GM12891 (cell line): ENCODE measurements at regions not wholly inside any gene's neighbourhood (a gene's known extent, or its start where the extent isn't known, plus 50 kb on each side); places are given as distances from the start of the nearest gene placed in this dataset.
"Not testable (repeated sequence)": the region's sequence is repeated elsewhere in the genome, so short reads cannot be mapped to it uniquely, and the experiment has no call there.

Experiments used
- DNase-seq: peaks from one replicate; pipeline ENCODE4 v3.0.0; 2011; ENCODE audit warnings: low spot score; ENCODE audit not compliant: insufficient read length
- FAIRE-seq: peaks from 2 replicates; lab custom pipeline; 2011; peaks lifted over from hg19 to GRCh38; lab: Jason Lieb, UNC
- PAX5 ChIP-seq: IDR thresholded peaks from 2 replicates; pipeline ENCODE4 v1.6.1; 2011; ENCODE audit warnings: low read length, moderate library complexity, mild to moderate bottlenecking; ENCODE audit not compliant: insufficient read depth, severe bottlenecking
- POLR2A ChIP-seq: IDR thresholded peaks from 2 replicates; pipeline ENCODE4 v1.6.1; 2011; ENCODE audit warnings: low read depth, low read length, control low read depth
- POLR2AphosphoS5 ChIP-seq: IDR thresholded peaks from 2 replicates; pipeline ENCODE4 v1.6.1; 2011; ENCODE audit warnings: low read depth, low read length, control low read depth
- POU2F2 ChIP-seq: IDR thresholded peaks from 2 replicates; pipeline ENCODE4 v1.6.1; 2011; ENCODE audit warnings: low read depth, mild to moderate bottlenecking, control low read depth, low read length, moderate library complexity
- SPI1 ChIP-seq: IDR thresholded peaks from 2 replicates; pipeline ENCODE4 v1.6.1; 2011; ENCODE audit warnings: low read depth, low read length, control low read depth
- TAF1 ChIP-seq: IDR thresholded peaks from 2 replicates; pipeline ENCODE4 v1.6.1; 2011; ENCODE audit warnings: low read depth, low read length, control low read depth

GRCh38 chr9:7432989-7433388 lies 366.6 kb downstream of the DMAC1 start:
- TF ChIP-seq TAF1 (no peak), PAX5 (no peak), POLR2AphosphoS5 (no peak), POLR2A (no peak), SPI1 (no peak), POU2F2 (no peak)
- FAIRE-seq, result no peak

GRCh38 chr9:7417397-7417796 lies 382.2 kb downstream of the DMAC1 start:
- not testable (repeated sequence) for DNase-seq, FAIRE-seq

More at GRCh38 chr9:7432989-7433388, 366.6 kb downstream of the DMAC1 start:
- no peak for DNase-seq

- DNase-seq, result no peak
- TF ChIP-seq TAF1 (no peak), POLR2A (no peak), POU2F2 (no peak)
- no peak for FAIRE-seq
Observed at GRCh38 chr9:7415836-7416235, 383.7 kb downstream of the DMAC1 start.

GRCh38 chr9:7408845-7409244 lies 390.7 kb downstream of the DMAC1 start:
- FAIRE-seq (no peak), DNase-seq (no peak)
- no peak for TF ChIP-seq POLR2A
- TF ChIP-seq POU2F2, result no peak
- no peak for TF ChIP-seq PAX5
- TF ChIP-seq SPI1, result no peak
- TF ChIP-seq TAF1, result no peak
- TF ChIP-seq POLR2AphosphoS5, result no peak

- no peak for TF ChIP-seq PAX5
- FAIRE-seq, result no peak
Observed at GRCh38 chr9:7407246-7407645, 392.3 kb downstream of the DMAC1 start.

GRCh38 chr9:7405924-7406604 lies 393.5 kb downstream of the DMAC1 start:
- FAIRE-seq, result no peak
- TF ChIP-seq POLR2A, result no peak
- TF ChIP-seq SPI1, result peak; percentile 89
- no peak for DNase-seq

More at GRCh38 chr9:7407246-7407645, 392.3 kb downstream of the DMAC1 start:
- DNase-seq, result no peak

GRCh38 chr9:7403839-7404487 lies 395.6 kb downstream of the DMAC1 start:
- TF ChIP-seq POU2F2 (no peak), TAF1 (no peak), POLR2A (no peak), POLR2AphosphoS5 (no peak), SPI1 (no peak)
- no peak for FAIRE-seq
- DNase-seq, result no peak

GRCh38 chr9:7403028-7403389 lies 396.6 kb downstream of the DMAC1 start:
- TF ChIP-seq POLR2A (no peak), TAF1 (no peak), PAX5 (no peak), POU2F2 (no peak), POLR2AphosphoS5 (no peak), SPI1 (no peak)
- DNase-seq (no peak), FAIRE-seq (no peak)

- no peak for DNase-seq
- FAIRE-seq, result no peak
- TF ChIP-seq POLR2AphosphoS5 (no peak), PAX5 (no peak), TAF1 (no peak), POU2F2 (no peak), POLR2A (no peak), SPI1 (no peak)
Observed at GRCh38 chr9:7402334-7403027, 397.1 kb downstream of the DMAC1 start.

- TF ChIP-seq POLR2A, result no peak
- TF ChIP-seq POLR2AphosphoS5, result no peak
- no peak for TF ChIP-seq PAX5
- TF ChIP-seq SPI1, result no peak
- no peak for TF ChIP-seq TAF1
- TF ChIP-seq POU2F2, result no peak
- FAIRE-seq (no peak), DNase-seq (no peak)
Observed at GRCh38 chr9:7401116-7401515, 398.5 kb downstream of the DMAC1 start.
